HG02884 (cell line): ENCODE measurements at regions not wholly inside any gene's neighbourhood (a gene's known extent, or its start where the extent isn't known, plus 50 kb on each side); places are given as distances from the start of the nearest gene placed in this dataset.
"Not testable (repeated sequence)": the region's sequence is repeated elsewhere in the genome, so short reads cannot be mapped to it uniquely, and the experiment has no call there.

Experiments
- ATAC-seq: cut with Tn5 transposase; IDR thresholded peaks from one replicate; pipeline ENCODE4 v1.9.1; 2021; ENCODE audit warnings: mild to moderate bottlenecking, moderate library complexity; ENCODE audit not compliant: unreplicated experiment

- no peak for ATAC-seq
Measured at GRCh38 chr6:113701552-113702254, 155.4 kb upstream of the MARCKS start.

DNA sequence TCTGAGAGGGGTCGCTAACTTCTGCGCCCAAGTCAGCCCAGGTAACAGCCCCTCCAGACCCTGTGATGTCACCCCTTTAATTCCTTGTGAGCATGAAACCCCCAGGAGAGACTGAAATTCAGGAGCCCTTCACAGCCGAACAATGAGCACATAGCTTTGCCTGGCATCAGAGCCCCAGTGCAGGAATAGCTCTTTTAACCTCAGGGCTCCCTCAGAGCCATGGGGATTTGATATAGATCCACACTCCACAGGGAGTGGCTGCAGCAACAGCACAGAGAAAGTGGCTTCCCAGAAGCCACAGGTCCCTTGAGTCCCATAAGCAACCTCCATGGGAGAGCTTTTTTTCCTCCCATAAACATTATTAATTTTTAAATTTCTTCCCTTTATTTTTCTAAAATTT lies 150.0 kb upstream of the MARCKS start:
- no peak for ATAC-seq

DNA sequence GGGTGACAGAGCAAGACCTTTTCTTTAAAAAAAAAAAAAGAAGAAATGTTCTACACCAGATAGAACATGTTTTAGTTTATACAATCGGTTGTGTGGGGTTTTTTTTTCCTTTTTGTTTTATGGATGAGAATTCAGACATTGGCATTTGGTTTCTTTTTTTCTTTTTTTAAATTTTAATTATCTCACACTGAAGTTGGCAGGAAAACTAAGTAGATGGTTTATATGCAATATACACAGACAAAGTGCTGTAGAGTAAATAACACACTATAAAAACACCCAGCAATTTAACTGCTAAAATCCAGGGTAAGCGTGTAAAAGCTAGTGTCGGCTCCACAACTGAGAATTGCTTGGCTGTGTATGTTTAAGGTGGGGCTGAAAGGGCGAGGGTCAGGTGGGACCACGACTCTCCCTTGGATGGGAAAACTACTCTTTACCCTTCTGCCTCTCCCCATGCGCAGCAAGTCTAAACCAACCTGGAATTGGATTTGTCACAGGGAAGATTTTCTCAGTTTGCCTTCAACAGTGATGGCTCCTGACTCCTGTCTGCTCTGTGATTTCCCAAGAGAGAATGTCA lies 147.1 kb upstream of the MARCKS start:
- no peak for ATAC-seq

DNA sequence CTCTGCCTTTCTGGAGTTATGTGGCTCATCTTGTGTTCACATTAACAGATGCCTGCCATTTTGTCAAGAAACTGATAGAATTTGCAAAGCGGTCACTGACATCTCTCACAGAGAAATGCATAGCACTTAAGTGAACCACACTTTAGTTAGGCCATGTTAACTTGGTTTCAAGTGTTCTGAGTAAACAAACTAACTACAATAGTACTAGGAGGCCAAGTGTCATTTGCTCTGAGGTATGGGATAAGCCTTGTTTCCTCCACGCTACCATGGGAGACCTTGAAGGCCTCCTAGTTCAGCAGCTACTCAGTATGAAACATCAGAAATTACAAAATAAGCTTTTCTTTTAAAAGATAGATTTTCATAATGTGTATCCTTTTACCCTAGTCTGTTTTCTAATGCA lies 143.5 kb upstream of the MARCKS start:
- ATAC-seq, result no peak

DNA sequence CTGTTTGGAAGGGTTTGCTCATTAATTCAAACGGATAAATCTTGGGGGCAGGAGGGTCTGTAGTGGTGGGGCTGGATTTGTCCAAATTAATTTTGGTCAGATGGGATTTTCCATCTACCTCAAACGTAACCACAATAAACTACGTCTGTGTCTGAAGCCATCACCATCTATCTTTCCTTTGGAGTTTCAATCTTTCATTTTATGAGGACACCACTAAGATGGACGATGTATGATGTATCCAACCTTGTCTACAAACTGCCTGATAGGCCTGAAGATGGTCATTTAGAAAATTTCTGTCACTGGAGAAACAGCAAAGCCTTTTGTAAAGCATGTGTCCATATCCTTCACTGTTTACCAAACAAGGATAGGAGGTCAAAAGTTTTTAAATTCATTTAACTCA lies 138.6 kb upstream of the MARCKS start:
- ATAC-seq, result no peak

GRCh38 chr6:113719064-113719463 lies 138.1 kb upstream of the MARCKS start:
- ATAC-seq, result no peak

DNA sequence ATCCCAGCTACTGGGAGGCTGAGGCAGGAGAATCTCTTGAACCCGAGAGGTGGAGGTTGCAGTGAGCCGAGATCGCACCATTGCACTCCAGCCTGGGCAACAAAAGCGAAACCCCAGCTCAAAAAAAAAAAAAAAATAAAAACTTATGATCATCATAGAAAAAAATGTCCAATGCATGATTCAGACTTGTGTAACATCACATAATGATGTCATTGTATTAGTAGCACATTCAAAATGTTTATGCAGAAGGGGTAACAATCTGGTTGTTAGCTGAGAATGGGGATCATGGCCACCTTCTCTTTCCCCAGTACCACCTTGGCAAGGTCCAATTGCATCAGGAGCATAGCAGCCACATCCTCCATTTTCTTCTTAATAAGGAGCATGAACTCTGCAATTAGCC lies 137.6 kb upstream of the MARCKS start:
- no peak for ATAC-seq

DNA sequence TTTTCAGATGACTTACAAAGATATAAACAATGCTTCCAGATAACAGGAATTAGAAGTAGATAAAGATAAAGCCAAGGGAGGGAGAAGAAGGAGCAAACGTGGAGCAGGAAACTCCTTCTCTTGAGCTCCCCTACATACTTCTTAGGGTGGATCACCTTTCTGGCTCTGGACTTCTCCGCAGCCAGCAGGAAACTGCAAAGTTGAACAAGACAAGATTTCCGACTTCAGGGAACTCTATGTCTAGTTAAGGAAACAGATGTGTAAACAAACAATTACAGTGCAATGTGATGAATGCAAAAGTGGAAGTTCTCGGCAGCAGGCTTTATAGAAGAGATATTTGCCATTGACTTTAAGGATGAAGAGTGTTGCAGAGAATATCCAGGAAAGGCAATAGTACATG lies 134.0 kb upstream of the MARCKS start:
- no peak for ATAC-seq

- ATAC-seq, result not testable (repeated sequence)
Measured at GRCh38 chr6:113724927-113725326, 132.2 kb upstream of the MARCKS start.

- ATAC-seq, result no peak
Measured at GRCh38 chr6:113731541-113731940, 125.6 kb upstream of the MARCKS start.

DNA sequence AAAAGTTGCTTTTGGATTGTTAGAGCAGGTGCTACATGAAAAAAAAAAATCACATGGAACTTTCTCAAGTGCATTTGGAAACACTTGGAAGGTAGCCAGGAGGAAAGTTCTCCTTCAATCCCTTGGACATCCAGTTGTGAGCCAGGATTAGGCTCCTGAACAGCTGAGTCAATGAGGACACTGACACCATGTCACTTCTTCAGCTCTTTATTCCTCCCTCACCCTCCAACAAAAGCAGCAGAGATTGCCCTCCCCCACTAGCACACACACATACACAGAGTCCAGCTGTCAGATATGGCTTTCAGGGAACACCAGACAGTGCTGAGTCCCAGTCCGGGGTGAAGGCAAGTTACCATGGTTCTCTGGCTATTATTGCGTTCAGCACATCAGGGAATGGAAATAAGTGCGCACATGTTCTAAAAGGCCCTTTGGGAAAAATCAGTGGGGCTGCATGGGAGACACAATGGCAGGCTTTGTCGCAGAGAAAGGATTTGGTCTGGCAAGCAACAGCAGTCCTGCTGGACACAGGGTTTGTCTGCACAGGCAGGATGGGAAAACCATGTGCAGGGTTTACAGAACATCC lies 124.7 kb upstream of the MARCKS start:
- ATAC-seq, result no peak

- no peak for ATAC-seq
Measured at GRCh38 chr6:113733381-113733780, 123.8 kb upstream of the MARCKS start.

GRCh38 chr6:113734982-113735381 lies 122.2 kb upstream of the MARCKS start:
- no peak for ATAC-seq

- no peak for ATAC-seq
Measured at GRCh38 chr6:113735491-113735890, 121.7 kb upstream of the MARCKS start.

DNA sequence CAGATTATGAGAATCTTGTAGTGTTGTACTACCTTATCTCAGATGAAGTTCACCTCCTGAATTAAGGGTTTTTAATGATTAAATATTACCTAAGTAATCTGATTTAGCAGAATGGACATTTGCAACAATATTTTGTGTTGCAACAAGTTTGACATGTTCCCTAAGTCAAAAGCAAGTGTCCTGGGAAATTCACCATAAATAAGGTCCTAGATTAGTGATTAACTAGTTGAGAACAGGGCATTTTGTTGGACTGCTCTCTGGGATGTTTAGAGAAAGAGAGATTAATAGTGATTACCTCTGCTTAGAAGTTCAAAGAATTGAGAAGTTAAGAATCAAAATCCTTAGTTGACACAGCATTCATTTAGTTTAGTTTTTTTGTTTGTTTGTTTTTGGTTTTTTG lies 120.2 kb upstream of the MARCKS start:
- no peak for ATAC-seq

GRCh38 chr6:113739041-113739655 lies 118.0 kb upstream of the MARCKS start:
- no peak for ATAC-seq

DNA sequence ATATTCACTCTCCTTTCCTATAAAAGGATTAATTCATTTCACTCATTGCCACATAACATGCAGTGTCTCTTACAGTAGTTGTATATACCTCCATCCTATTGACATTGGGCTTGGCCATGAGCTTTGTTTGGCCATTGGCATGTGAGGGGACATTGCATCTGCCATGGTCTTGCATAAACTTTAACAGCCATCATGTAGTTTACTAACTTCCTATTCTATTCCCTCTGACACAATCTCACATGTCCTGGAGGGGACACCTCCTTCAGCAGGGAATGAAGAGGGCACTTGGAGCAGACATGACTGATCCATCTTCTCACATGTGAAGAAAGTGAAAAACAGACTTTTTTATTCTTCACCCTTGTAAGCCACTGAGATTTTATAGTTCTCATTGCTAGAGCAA lies 115.5 kb upstream of the MARCKS start:
- no peak for ATAC-seq

- ATAC-seq, result no peak
Measured at GRCh38 chr6:113742342-113742741, 114.8 kb upstream of the MARCKS start.

- no peak for ATAC-seq
Measured at GRCh38 chr6:113744861-113745260, 112.3 kb upstream of the MARCKS start.

DNA sequence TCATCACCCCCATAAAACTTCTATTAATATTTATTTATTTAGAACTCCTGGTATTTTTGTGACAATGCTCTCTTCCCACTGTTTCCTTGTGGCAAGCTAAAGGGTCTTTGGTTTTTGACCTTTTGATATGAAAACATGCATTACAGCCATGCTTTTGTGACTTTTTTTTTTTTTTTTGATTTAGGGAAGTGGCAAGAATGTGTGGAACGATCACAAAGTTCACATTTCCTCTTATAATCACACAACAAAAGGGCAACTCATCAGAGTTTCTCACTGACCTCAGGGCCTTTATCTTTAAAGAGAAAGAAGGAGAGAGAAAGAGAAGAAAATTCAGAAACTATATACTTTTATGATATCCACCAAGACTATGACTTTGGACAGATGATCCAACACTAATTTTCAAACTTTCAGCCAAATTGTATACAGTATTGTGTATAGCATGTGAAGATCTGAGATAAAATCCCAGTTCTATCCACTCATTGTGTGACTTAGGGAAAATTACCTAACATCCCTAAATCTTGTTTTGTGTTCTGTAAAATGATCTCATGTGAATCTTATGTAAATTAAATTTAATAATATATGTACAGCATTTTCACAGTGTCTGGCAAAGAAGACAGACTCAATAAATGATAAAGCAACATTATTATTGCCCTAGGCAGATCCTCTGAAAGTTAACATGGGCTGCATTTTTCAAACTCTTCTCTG lies 106.8 kb upstream of the MARCKS start:
- ATAC-seq, result no peak

- ATAC-seq, result no peak
Measured at GRCh38 chr6:113754291-113754690, 102.9 kb upstream of the MARCKS start.
